ENCODE measurements at regions not wholly inside any gene's neighbourhood (a gene's known extent, or its start where the extent isn't known, plus 50 kb on each side); places are given as distances from the start of the nearest gene placed in this dataset.
"Not testable (repeated sequence)": the region's sequence is repeated elsewhere in the genome, so short reads cannot be mapped to it uniquely, and the experiment has no call there.

DNA sequence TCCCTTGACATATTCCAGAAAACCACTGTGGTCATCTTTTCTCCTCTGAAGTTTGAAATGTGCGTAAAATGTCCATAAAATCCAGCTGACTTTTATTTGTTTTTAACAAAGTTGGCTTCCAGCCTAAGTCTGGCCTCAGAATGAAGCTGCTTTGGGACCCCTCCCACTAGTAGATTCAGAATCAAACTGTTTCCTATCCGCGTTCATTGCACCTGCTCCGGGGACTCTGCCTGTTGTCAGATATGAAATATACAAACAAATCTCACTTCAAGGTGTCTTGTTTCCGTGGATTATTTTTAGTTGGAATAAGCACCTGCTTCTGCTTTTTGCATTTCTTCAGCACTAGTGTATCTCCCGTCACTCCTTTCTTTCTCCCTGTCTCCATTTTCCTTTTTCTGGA, 115.7 kb upstream of the FHL2 start:
- Histone ChIP-seq H3K27me3 (ENCODE audit: insufficient read depth, low read length, poor library complexity) (peaks cover 6% of the 10 kb centered on the region), H3K9ac (ENCODE audit: low read depth, low read length) (no peak overlapping the region), H3K9me3 (ENCODE audit: insufficient read depth, low read length, severe bottlenecking) (no peaks in the 10 kb centered on the region), H4K20me1 (ENCODE audit: insufficient read depth, low read length) (no peaks in the 10 kb centered on the region), H2AFZ (ENCODE audit: low read depth, low read length) (no peak overlapping the region), H3K27ac (ENCODE audit: low read length) (no peak overlapping the region), H3K36me3 (ENCODE audit: insufficient read depth, low read length) (no peaks in the 10 kb centered on the region), H3K79me2 (ENCODE audit: insufficient read depth, low read length) (no peaks in the 10 kb centered on the region), H3K4me1 (ENCODE audit: insufficient read depth, low read length) (no peaks in the 10 kb centered on the region), H3K4me3 (ENCODE audit: low read depth in 1 of 2, low read length in 2 of 2) (no peak overlapping the region), H3K4me2 (ENCODE audit: insufficient read depth, low read length) (no peak overlapping the region)
- ATAC-seq (ENCODE audit: insufficient read depth, low read depth) (no peak), DNase-seq (no peak)
- no peak for TF ChIP-seq EZH2 (IDR thresholded peaks at IDR 0.05; ENCODE audit: borderline replicate concordance, low read depth, low read length, severe bottlenecking)
- TF ChIP-seq, protein P1, sequence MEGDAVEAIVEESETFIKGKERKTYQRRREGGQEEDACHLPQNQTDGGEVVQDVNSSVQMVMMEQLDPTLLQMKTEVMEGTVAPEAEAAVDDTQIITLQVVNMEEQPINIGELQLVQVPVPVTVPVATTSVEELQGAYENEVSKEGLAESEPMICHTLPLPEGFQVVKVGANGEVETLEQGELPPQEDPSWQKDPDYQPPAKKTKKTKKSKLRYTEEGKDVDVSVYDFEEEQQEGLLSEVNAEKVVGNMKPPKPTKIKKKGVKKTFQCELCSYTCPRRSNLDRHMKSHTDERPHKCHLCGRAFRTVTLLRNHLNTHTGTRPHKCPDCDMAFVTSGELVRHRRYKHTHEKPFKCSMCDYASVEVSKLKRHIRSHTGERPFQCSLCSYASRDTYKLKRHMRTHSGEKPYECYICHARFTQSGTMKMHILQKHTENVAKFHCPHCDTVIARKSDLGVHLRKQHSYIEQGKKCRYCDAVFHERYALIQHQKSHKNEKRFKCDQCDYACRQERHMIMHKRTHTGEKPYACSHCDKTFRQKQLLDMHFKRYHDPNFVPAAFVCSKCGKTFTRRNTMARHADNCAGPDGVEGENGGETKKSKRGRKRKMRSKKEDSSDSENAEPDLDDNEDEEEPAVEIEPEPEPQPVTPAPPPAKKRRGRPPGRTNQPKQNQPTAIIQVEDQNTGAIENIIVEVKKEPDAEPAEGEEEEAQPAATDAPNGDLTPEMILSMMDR (IDR thresholded peaks at IDR 0.05; ENCODE audit: borderline replicate concordance, extremely low read depth, low read length, poor library complexity, severe bottlenecking) = no peak

DNA sequence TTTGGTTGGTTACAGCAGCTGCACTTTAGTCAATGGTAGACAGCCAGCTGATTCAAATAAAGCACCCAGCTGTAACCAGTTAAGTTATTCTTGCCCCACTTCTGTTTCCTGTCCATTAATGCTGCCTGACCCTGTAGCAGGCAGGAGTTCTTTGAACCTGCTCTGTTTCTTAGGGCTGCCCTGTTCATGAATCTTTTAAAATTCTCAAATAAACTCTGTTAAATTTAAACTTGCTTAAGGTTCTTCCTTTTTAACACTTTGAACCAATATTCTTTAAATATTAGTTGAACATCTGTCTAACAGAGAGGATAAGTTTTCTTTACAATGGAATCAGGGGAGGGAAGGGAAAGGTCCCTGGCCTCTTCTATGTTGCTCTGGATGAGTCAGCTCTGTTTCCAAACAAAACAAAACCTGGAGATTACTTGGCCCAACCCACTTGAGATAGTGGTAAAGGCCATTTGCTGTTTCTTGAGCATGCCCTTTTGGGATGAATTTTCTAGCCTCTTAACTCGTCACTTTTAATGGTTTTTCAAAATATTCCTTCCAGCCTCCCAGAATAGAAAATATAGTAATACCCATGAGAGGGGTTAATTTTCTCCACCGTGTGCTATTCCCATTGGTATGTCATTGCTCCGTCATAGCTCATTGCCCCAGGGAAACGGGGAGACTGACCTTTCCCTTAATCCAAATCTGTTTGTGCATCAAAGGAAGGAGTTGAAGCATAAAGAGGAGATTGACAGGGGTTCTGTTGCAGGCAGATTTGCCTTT, 112.1 kb upstream of the FHL2 start:
- DNase-seq (no peak), ATAC-seq (ENCODE audit: insufficient read depth, low read depth) (no peak)
- Histone ChIP-seq H3K27ac (ENCODE audit: low read length) (no peak overlapping the region), H3K27me3 (ENCODE audit: insufficient read depth, low read length, poor library complexity) (peaks cover 6% of the 10 kb centered on the region), H3K9me3 (ENCODE audit: insufficient read depth, low read length, severe bottlenecking) (no peaks in the 10 kb centered on the region), H3K4me1 (ENCODE audit: insufficient read depth, low read length) (no peaks in the 10 kb centered on the region), H3K4me2 (ENCODE audit: insufficient read depth, low read length) (no peak overlapping the region), H3K79me2 (ENCODE audit: insufficient read depth, low read length) (no peaks in the 10 kb centered on the region), H3K9ac (ENCODE audit: low read depth, low read length) (no peak overlapping the region), H4K20me1 (ENCODE audit: insufficient read depth, low read length) (no peaks in the 10 kb centered on the region), H3K36me3 (ENCODE audit: insufficient read depth, low read length) (no peaks in the 10 kb centered on the region), H2AFZ (ENCODE audit: low read depth, low read length) (no peak overlapping the region), H3K4me3 (ENCODE audit: low read depth in 1 of 2, low read length in 2 of 2) (no peak overlapping the region)
- TF ChIP-seq, protein P1 (IDR thresholded peaks at IDR 0.05; ENCODE audit: borderline replicate concordance, extremely low read depth, low read length, poor library complexity, severe bottlenecking) = no peak
- TF ChIP-seq EZH2 (IDR thresholded peaks at IDR 0.05; ENCODE audit: borderline replicate concordance, low read depth, low read length, severe bottlenecking) = no peak

DNA sequence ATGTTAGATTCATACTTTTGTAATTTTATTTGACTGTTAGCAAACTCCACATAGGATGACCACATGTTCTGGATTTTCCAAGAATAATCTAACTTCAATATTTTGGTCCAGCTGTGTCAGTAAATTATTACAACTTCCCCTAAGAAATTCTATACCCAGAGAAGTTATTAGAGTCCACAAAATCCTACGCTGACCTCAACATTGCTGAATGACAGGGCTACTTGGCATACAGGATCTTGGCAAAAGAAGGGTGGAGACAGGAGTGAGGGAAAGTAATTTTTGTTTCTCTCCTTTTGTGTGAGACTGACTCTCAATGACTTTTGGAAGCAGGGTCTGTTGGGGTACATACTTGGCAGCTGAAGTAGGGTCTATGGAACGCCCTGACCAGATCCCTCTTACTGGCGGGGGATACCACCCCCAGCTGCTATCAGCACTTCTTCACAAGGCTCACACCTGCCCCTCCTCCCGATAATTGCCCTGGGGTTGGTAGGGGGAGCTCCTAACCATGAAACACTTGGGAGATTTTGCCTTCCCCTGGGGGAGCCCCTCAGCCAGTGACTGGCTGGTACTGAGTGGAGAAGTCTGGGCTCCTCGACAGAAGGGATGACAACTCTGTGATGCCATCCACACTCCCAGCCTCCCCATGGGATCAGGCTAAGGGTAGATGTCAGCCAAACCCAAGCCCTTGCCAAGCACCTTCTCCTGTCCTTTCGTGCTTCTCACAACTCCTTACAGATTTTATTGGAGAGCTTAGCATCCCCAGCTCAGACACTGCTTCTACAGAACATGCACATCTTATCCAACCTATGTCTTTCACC, 110.6 kb upstream of the FHL2 start:
- Histone ChIP-seq H3K79me2 (ENCODE audit: insufficient read depth, low read length) (no peaks in the 10 kb centered on the region), H3K4me1 (ENCODE audit: insufficient read depth, low read length) (no peaks in the 10 kb centered on the region), H4K20me1 (ENCODE audit: insufficient read depth, low read length) (no peaks in the 10 kb centered on the region), H3K27ac (ENCODE audit: low read length) (no peak overlapping the region), H3K9ac (ENCODE audit: low read depth, low read length) (no peak overlapping the region), H3K9me3 (ENCODE audit: insufficient read depth, low read length, severe bottlenecking) (no peaks in the 10 kb centered on the region), H3K36me3 (ENCODE audit: insufficient read depth, low read length) (no peaks in the 10 kb centered on the region), H3K4me3 (ENCODE audit: low read depth in 1 of 2, low read length in 2 of 2) (no peak overlapping the region), H3K27me3 (ENCODE audit: insufficient read depth, low read length, poor library complexity) (peaks cover 6% of the 10 kb centered on the region), H2AFZ (ENCODE audit: low read depth, low read length) (no peak overlapping the region), H3K4me2 (ENCODE audit: insufficient read depth, low read length) (no peak overlapping the region)
- TF ChIP-seq EZH2 (IDR thresholded peaks at IDR 0.05; ENCODE audit: borderline replicate concordance, low read depth, low read length, severe bottlenecking) = no peak
- TF ChIP-seq, protein P1 (IDR thresholded peaks at IDR 0.05; ENCODE audit: borderline replicate concordance, extremely low read depth, low read length, poor library complexity, severe bottlenecking) = no peak
- no peak for DNase-seq
- ATAC-seq (ENCODE audit: insufficient read depth, low read depth) = no peak

DNA sequence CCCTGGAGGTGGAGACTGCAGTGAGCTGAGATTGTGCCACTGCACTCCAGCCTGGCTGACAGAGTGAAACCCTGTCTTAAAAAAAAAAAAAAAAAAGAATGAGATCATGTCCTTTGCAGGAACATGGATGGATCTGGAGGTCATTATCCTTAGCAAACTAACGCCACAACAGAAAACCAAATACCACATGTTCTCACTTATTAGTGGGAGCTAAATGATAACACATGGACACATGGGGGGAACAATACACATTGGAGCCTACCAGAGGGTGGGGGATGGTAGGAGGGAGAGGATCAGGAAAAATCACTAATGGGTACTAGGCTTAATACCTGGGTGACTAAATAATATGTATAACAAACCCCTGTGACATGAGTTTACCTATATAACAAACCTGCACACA, 108.0 kb upstream of the FHL2 start:
- not testable (repeated sequence) for H2AFZ ChIP-seq (ENCODE audit: low read depth, low read length); H3K4me2 ChIP-seq (ENCODE audit: insufficient read depth, low read length); H3K4me1 ChIP-seq (ENCODE audit: insufficient read depth, low read length); H3K36me3 ChIP-seq (ENCODE audit: insufficient read depth, low read length); H3K27me3 ChIP-seq (ENCODE audit: insufficient read depth, low read length, poor library complexity); H3K4me3 ChIP-seq (ENCODE audit: low read depth in 1 of 2, low read length in 2 of 2); DNase-seq; H3K9me3 ChIP-seq (ENCODE audit: insufficient read depth, low read length, severe bottlenecking); H3K79me2 ChIP-seq (ENCODE audit: insufficient read depth, low read length); ATAC-seq (ENCODE audit: insufficient read depth, low read depth); H4K20me1 ChIP-seq (ENCODE audit: insufficient read depth, low read length); H3K9ac ChIP-seq (ENCODE audit: low read depth, low read length); H3K27ac ChIP-seq (ENCODE audit: low read length)
